GM23248 (cell line): ENCODE measurements at regions not wholly inside any gene's neighbourhood (a gene's known extent, or its start where the extent isn't known, plus 50 kb on each side); places are given as distances from the start of the nearest gene placed in this dataset.

Experiments
- DNase-seq: peaks from one replicate; pipeline ENCODE4 v3.0.0-alpha.2; 2015
- H2AFZ ChIP-seq: fragments of 200-600 bp; sonication (generic); 2 replicates; pipeline ENCODE4 v1.6.1; 2016; ENCODE audit warnings: antibody characterized with exemption
- H3F3A ChIP-seq: fragments of 200-600 bp; sonication (generic); 2 replicates; pipeline ENCODE4 v1.6.1; 2016; ENCODE audit warnings: mild to moderate bottlenecking, antibody characterized with exemption, mixed run types; ENCODE audit not compliant: insufficient read depth
- H3K27ac ChIP-seq: fragments of 200-600 bp; sonication (generic); 2 replicates; pipeline ENCODE4 v1.5.1; 2016; ENCODE audit warnings: mild to moderate bottlenecking
- H3K27me3 ChIP-seq: fragments of 200-600 bp; sonication (generic); replicated peaks from 2 replicates; pipeline ENCODE4 v1.6.1; 2016; ENCODE audit warnings: mild to moderate bottlenecking; ENCODE audit not compliant: insufficient read depth
- H3K36me3 ChIP-seq: fragments of 200-600 bp; sonication (generic); 2 replicates; pipeline ENCODE4 v1.6.1; 2016; ENCODE audit warnings: low read depth, mild to moderate bottlenecking
- H3K4me1 ChIP-seq: fragments of 200-600 bp; sonication (generic); 2 replicates; pipeline ENCODE4 v1.6.1; 2016; ENCODE audit warnings: mild to moderate bottlenecking; ENCODE audit not compliant: insufficient read depth
- H3K4me2 ChIP-seq: fragments of 200-600 bp; sonication (generic); one replicate; pipeline ENCODE4 v1.6.1; 2016; ENCODE audit warnings: mild to moderate bottlenecking; ENCODE audit not compliant: unreplicated experiment
- H3K4me3 ChIP-seq: fragments of 200-600 bp; sonication (generic); 2 replicates; pipeline ENCODE4 v1.5.1; 2016; ENCODE audit warnings: mild to moderate bottlenecking
- H3K79me2 ChIP-seq: fragments of 200-600 bp; sonication (generic); 2 replicates; pipeline ENCODE4 v1.6.1; 2016; ENCODE audit warnings: mild to moderate bottlenecking; ENCODE audit not compliant: insufficient read depth
- H3K9ac ChIP-seq: fragments of 200-600 bp; sonication (generic); 2 replicates; pipeline ENCODE4 v1.6.1; 2016; ENCODE audit warnings: mild to moderate bottlenecking
- H3K9me2 ChIP-seq: fragments of 200-600 bp; sonication (generic); 2 replicates; pipeline ENCODE4 v1.6.1; 2016; ENCODE audit warnings: mixed run types, mild to moderate bottlenecking, moderate library complexity; ENCODE audit not compliant: insufficient read depth
- H3K9me3 ChIP-seq: fragments of 200-600 bp; sonication (generic); one replicate; pipeline ENCODE4 v1.6.1; 2017; ENCODE audit warnings: low read depth
- H4K20me1 ChIP-seq: fragments of 200-600 bp; sonication (generic); 2 replicates; pipeline ENCODE4 v1.6.0; 2016; ENCODE audit not compliant: insufficient read depth
- EZH2 ChIP-seq: fragments of 200-600 bp; sonication (generic); IDR thresholded peaks from 2 replicates; pipeline ENCODE4 v1.6.1; 2018; ENCODE audit warnings: antibody characterized with exemption, mild to moderate bottlenecking; ENCODE audit not compliant: insufficient read depth, poor library complexity, severe bottlenecking
- EZH2phosphoT487 ChIP-seq: fragments of 200-600 bp; sonication (generic); IDR thresholded peaks from 2 replicates; pipeline ENCODE4 v1.6.1; 2018; ENCODE audit warnings: antibody characterized with exemption, moderate library complexity, mild to moderate bottlenecking, low read depth; ENCODE audit not compliant: insufficient read depth
- WGBS, 2 experiments: methylation state at CpG; one replicate each; pipeline ENCODE4 v1.1.6; 2015 to 2017; ENCODE audit warnings: low lambda C conversion rate in 2 of 2, low coverage in 1 of 2; ENCODE audit errors: missing lambda C conversion rate in 2 of 2; 5-methylcytosine and 5-hydroxymethylcytosine counted together
- in situ Hi-C: fragments of 300-500 bp; cut with MboI; formaldehyde crosslinking; loops from 2 replicates; pipeline ENCODE4 v1.15.0; 2020

GRCh38 chrX:20394451-20394850 is 127.7 kb upstream of the RPS6KA3 start:
- Histone ChIP-seq H3K79me2 (no peaks in the 10 kb centered on the region), H2AFZ (no peak overlapping the region), H3K27ac (no peak overlapping the region), H3K9me2 (no peaks in the 10 kb centered on the region), H3K4me3 (no peak overlapping the region), H3K4me2 (no peak overlapping the region), H3K36me3 (no peaks in the 10 kb centered on the region), H3K9me3 (no peaks in the 10 kb centered on the region), H3F3A (no peaks in the 10 kb centered on the region), H3K9ac (no peak overlapping the region), H3K27me3 (no peaks in the 10 kb centered on the region), H3K4me1 (no peaks in the 10 kb centered on the region), H4K20me1 (no peaks in the 10 kb centered on the region)
- in situ Hi-C loops: no loop called here
- 83 to 84% methylated on average over 4 of the region's 4 CpGs for whole genome bisulfite sequencing, 2 experiments
- no peak for DNase-seq
- TF ChIP-seq EZH2: no peak
- TF ChIP-seq EZH2phosphoT487: no peak

GRCh38 chrX:20393944-20394343 is 127.2 kb upstream of the RPS6KA3 start:
- no peaks in the 10 kb centered on the region for H3K36me3 ChIP-seq
- no peaks in the 10 kb centered on the region for H3K9me3 ChIP-seq
- H3K4me3 ChIP-seq: no peak overlapping the region
- H4K20me1 ChIP-seq: no peaks in the 10 kb centered on the region
- H3K79me2 ChIP-seq: no peaks in the 10 kb centered on the region
- TF ChIP-seq EZH2phosphoT487 (no peak), EZH2 (no peak)
- no peaks in the 10 kb centered on the region for H3K27me3 ChIP-seq
- H3K4me2 ChIP-seq: no peak overlapping the region
- no peak overlapping the region for H3K27ac ChIP-seq
- peak; percentile 34 for DNase-seq
- in situ Hi-C loops: no loop called here
- H3K4me1 ChIP-seq: no peaks in the 10 kb centered on the region
- no peaks in the 10 kb centered on the region for H3K9me2 ChIP-seq
- H2AFZ ChIP-seq: no peak overlapping the region
- 0 to 7% methylated on average over 1 of the region's 1 CpG for WGBS, 2 experiments
- H3K9ac ChIP-seq: no peak overlapping the region
- no peaks in the 10 kb centered on the region for H3F3A ChIP-seq

- Histone ChIP-seq H3K27ac (no peak overlapping the region), H3F3A (no peaks in the 10 kb centered on the region), H3K4me2 (no peak overlapping the region), H3K36me3 (no peaks in the 10 kb centered on the region), H3K9ac (no peak overlapping the region), H2AFZ (no peak overlapping the region), H3K9me2 (no peaks in the 10 kb centered on the region), H3K4me1 (no peaks in the 10 kb centered on the region), H4K20me1 (no peaks in the 10 kb centered on the region), H3K9me3 (no peaks in the 10 kb centered on the region), H3K79me2 (no peaks in the 10 kb centered on the region), H3K27me3 (no peaks in the 10 kb centered on the region), H3K4me3 (no peak overlapping the region)
- no peak for DNase-seq
- in situ Hi-C loops: no loop called here
- 44 to 45% methylated on average over 5 of the region's 5 CpGs for WGBS, 2 experiments
- TF ChIP-seq EZH2 (no peak), EZH2phosphoT487 (no peak)
These were observed 121.9 kb upstream of the RPS6KA3 start for GRCh38 chrX:20388594-20388993.

GRCh38 chrX:20383477-20383876 is 116.8 kb upstream of the RPS6KA3 start:
- Histone ChIP-seq H3K36me3 (no peaks in the 10 kb centered on the region), H3K4me1 (no peaks in the 10 kb centered on the region), H3K9me3 (no peaks in the 10 kb centered on the region), H3K4me3 (no peak overlapping the region), H3K79me2 (no peaks in the 10 kb centered on the region), H3K9ac (no peak overlapping the region), H4K20me1 (no peaks in the 10 kb centered on the region), H3F3A (no peaks in the 10 kb centered on the region), H3K9me2 (no peaks in the 10 kb centered on the region), H3K27me3 (no peaks in the 10 kb centered on the region), H3K27ac (no peak overlapping the region), H2AFZ (no peak overlapping the region), H3K4me2 (no peak overlapping the region)
- WGBS, 2 experiments: 0 to 12% methylated on average over 1 of the region's 1 CpG
- in situ Hi-C loops: no loop called here
- TF ChIP-seq EZH2 (no peak), EZH2phosphoT487 (no peak)
- DNase-seq: no peak

GRCh38 chrX:20382518-20383297 is 116.0 kb upstream of the RPS6KA3 start:
- Histone ChIP-seq H3K9ac (no peak overlapping the region), H2AFZ (no peak overlapping the region), H3K9me2 (no peaks in the 10 kb centered on the region), H3K4me2 (no peak overlapping the region), H3K4me1 (no peaks in the 10 kb centered on the region), H3K36me3 (no peaks in the 10 kb centered on the region), H3K79me2 (no peaks in the 10 kb centered on the region), H4K20me1 (no peaks in the 10 kb centered on the region), H3K27ac (no peak overlapping the region), H3K4me3 (no peak overlapping the region), H3F3A (no peaks in the 10 kb centered on the region), H3K27me3 (no peaks in the 10 kb centered on the region), H3K9me3 (no peaks in the 10 kb centered on the region)
- in situ Hi-C loops: no loop called here
- TF ChIP-seq EZH2 (no peak), EZH2phosphoT487 (no peak)
- WGBS, 2 experiments: 39 to 42% methylated on average over 3 of the region's 3 CpGs
- peak; percentile 41 for DNase-seq
